GM13976 (cell line): ENCODE measurements at regions not wholly inside any gene's neighbourhood (a gene's known extent, or its start where the extent isn't known, plus 50 kb on each side); places are given as distances from the start of the nearest gene placed in this dataset.
"Not testable (repeated sequence)": the region's sequence is repeated elsewhere in the genome, so short reads cannot be mapped to it uniquely, and the experiment has no call there.

Source experiments
- DNase-seq: peaks from one replicate; pipeline ENCODE4 v3.0.0; 2012; ENCODE audit warnings: low spot score
- in situ Hi-C: fragments of 300-500 bp; cut with MboI; formaldehyde crosslinking; loops from one replicate; pipeline ENCODE4 v1.12.0; 2022; ENCODE audit warnings: low sequenced_read_pairs, mixed read lengths, inconsistent platforms; ENCODE audit not compliant: unreplicated experiment
- TF ChIP-seq, protein P1 (sequence below): IDR thresholded peaks from 2 replicates; pipeline ENCODE4 v1.5.1; 2012; ENCODE audit warnings: borderline replicate concordance, mild to moderate bottlenecking; ENCODE audit not compliant: insufficient read depth; ENCODE audit errors: extremely low read depth, missing control alignments, control extremely low read depth

DNA sequence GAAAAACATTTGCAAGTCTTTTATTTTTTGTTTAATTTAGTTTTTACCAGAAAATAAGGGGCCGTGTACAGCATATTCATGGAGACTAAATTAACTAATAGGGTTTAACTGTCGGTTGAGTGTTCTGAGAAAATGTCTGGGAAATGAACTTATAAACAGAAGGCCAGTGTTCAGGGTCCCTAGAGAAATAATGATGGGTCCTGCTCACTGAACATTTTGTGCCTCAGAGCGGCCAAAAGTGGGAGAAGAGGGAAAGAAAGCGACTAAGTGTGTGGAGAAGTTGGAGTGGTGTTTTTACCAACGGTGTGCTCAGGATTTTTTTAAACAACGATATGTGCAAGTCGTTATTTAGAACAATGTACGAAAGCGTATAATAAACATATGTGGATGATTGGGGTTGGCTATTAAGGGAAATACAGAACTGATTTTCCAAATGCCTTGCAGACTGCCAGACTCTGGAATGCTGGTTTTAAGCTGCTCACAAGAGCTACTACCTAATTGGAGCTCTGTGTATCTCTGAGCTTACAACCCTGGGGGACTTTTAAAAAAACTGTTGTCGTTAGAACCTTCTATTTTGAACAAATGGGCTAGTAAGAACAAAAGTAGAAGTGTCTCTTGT is 166.7 kb downstream of the SLC38A4 start:
- in situ Hi-C loops, result no loop called here
- DNase-seq, result no peak
- TF ChIP-seq, protein P1, sequence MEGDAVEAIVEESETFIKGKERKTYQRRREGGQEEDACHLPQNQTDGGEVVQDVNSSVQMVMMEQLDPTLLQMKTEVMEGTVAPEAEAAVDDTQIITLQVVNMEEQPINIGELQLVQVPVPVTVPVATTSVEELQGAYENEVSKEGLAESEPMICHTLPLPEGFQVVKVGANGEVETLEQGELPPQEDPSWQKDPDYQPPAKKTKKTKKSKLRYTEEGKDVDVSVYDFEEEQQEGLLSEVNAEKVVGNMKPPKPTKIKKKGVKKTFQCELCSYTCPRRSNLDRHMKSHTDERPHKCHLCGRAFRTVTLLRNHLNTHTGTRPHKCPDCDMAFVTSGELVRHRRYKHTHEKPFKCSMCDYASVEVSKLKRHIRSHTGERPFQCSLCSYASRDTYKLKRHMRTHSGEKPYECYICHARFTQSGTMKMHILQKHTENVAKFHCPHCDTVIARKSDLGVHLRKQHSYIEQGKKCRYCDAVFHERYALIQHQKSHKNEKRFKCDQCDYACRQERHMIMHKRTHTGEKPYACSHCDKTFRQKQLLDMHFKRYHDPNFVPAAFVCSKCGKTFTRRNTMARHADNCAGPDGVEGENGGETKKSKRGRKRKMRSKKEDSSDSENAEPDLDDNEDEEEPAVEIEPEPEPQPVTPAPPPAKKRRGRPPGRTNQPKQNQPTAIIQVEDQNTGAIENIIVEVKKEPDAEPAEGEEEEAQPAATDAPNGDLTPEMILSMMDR, result no peak

GRCh38 chr12:46657453-46658411 is 168.1 kb downstream of the SLC38A4 start:
- in situ Hi-C loops, result no loop called here
- TF ChIP-seq, protein P1, result no peak
- DNase-seq, result no peak

- DNase-seq, in situ Hi-C loops: not testable (repeated sequence)
These were observed 169.8 kb downstream of the SLC38A4 start for GRCh38 chr12:46655984-46656383.

DNA sequence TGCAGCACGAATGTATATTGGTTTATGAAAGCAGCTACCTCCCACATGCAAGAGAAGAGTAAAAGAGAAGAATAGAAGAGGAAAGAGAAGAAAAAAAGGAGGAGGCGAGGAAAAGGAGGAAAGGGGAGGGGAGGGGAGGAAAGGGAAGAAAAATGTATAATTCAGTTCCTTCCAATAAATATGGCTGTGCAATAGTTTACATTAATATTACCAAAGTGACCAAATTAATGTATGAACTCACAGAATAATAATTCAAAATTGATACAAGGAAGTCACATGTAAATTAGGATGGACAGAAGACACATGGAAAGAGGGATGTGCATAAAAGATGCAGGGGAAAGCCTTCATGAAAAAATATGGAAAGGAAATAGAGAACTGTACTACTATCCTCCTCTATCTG is 172.5 kb downstream of the SLC38A4 start:
- TF ChIP-seq, protein P1, result no peak
- in situ Hi-C loops, result no loop called here
- no peak for DNase-seq

DNA sequence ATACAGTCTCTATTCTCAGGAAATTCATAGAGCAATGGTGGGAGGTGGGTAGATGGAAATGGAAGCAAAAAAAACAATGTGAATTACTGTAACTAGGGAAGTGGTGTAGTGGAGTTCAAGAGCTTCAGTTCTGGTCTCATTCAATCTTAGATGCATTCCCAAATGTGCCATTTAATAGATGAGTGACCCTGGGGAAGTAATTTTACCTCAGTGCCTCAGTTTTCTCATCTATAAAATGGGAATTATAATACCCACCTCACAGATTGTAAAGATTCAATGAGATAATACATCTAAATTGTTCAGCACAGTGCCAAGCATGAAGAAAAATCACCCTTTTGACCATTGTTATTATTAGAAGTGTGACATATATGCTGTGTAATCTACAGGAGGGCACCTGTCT is 173.1 kb downstream of the SLC38A4 start:
- TF ChIP-seq, protein P1, result no peak
- in situ Hi-C loops, result no loop called here
- DNase-seq, result no peak

DNA sequence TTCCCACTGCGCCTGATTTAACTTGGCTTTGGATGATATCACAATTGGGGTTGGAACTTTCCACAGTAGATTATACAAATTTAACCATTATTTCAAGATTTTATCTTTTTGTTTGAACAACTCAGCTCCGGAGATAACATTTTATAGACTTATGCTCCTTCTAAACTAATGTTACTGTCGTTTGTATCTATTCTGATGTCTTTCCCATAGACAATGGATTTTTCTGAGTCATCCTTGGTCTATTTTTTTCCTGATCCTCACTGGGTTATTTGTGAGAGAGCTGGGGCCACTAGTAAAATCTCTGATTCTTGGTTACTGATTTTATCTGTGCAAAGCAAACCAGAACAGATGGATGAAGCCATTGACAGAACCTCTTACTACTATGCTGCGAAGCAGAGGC is 175.1 kb downstream of the SLC38A4 start:
- no peak for DNase-seq
- TF ChIP-seq, protein P1, result no peak
- in situ Hi-C loops, result no loop called here

GRCh38 chr12:46649433-46649832 is 176.4 kb downstream of the SLC38A4 start:
- in situ Hi-C loops, result no loop called here
- TF ChIP-seq, protein P1, result no peak
- no peak for DNase-seq
